SK-N-MC (cell line): ENCODE measurements at regions not wholly inside any gene's neighbourhood (a gene's known extent, or its start where the extent isn't known, plus 50 kb on each side); places are given as distances from the start of the nearest gene placed in this dataset.

ENCODE experiments used
- EZH2 ChIP-seq: fragments of 200-600 bp; sonication (generic); IDR thresholded peaks from one replicate; pipeline ENCODE4 v1.6.1; 2017; ENCODE audit warnings: antibody characterized with exemption
- POLR2AphosphoS5 ChIP-seq: IDR thresholded peaks from 2 replicates; pipeline ENCODE4 v1.6.1; 2012; ENCODE audit warnings: mild to moderate bottlenecking, low read depth, low read length, borderline replicate concordance

- TF ChIP-seq POLR2AphosphoS5: no peak
- no peak for TF ChIP-seq EZH2
These were observed 107.0 kb upstream of the PDE1C start for GRCh38 chr7:32177232-32177631.
